ENCODE measurements at regions not wholly inside any gene's neighbourhood (a gene's known extent, or its start where the extent isn't known, plus 50 kb on each side); places are given as distances from the start of the nearest gene placed in this dataset.

GRCh38 chr10:63723320-63723719 lies 202.1 kb downstream of the REEP3 start:
- ATAC-seq (ENCODE audit: low read depth) (no peak), DNase-seq (no peak)
- Histone ChIP-seq H3K4me1 (ENCODE audit: control insufficient read depth in 2 of 2, insufficient read depth in 2 of 2, low read length in 2 of 2) (no peaks in the 10 kb centered on the region), H3K27me3 (replicated peaks in 1 of 4; ENCODE audit: control extremely low read depth in 1 of 4, control insufficient read depth in 3 of 4, insufficient read depth in 4 of 4, low read length in 3 of 4) (peaks cover 0 to 20% (median 8%) of the 10 kb centered on the region in 4 experiments), H3K9me3 (ENCODE audit: control extremely low read depth in 1 of 3, control insufficient read depth in 2 of 3, insufficient read depth in 1 of 3, low read length in 2 of 3) (no peaks in the 10 kb centered on the region), H3K4me3 (ENCODE audit: control extremely low read depth in 1 of 5, extremely low read depth in 1 of 5, insufficient read depth in 1 of 5, low read depth in 2 of 5, low read length in 4 of 5) (no peak overlapping the region), H4K20me1 (ENCODE audit: control insufficient read depth, insufficient read depth, low read length, poor library complexity, severe bottlenecking) (no peaks in the 10 kb centered on the region), H3K4me2 (replicated peaks; ENCODE audit: low read depth, low read length, poor library complexity, severe bottlenecking) (no peak overlapping the region), H3K9ac (ENCODE audit: low read length) (no peak overlapping the region), H3K27ac (ENCODE audit: low read length in 2 of 2) (no peak overlapping the region), H3K79me2 (ENCODE audit: control insufficient read depth, insufficient read depth, low read length) (no peaks in the 10 kb centered on the region), H2AFZ (ENCODE audit: insufficient read depth, low read depth, low read length, poor library complexity, severe bottlenecking) (no peak overlapping the region), H3K36me3 (replicated peaks in 1 of 2; ENCODE audit: control extremely low read depth in 1 of 2, control insufficient read depth in 1 of 2, extremely low read depth in 1 of 2, insufficient read depth in 2 of 2, low read length in 1 of 2) (no peaks in the 10 kb centered on the region)
- POLR2A ChIA-PET: no interaction called here
- peaks cover 40% of the 10 kb centered on the region for H3K27me3 Mint-ChIP-seq
- CTCF ChIA-PET: interaction anchor here (1.3 to 15.8 kb wide), 5 partner anchors 20 to 565 kb away, joined by 3 to 453 read pairs (median 8); no protein-coding TSS in a partner anchor
- no peaks in the 10 kb centered on the region for H3K9me3 Mint-ChIP-seq (ENCODE audit: insufficient read depth)
- no peak overlapping the region for H3K4me3 Mint-ChIP-seq
- intact Hi-C loops (cut with micrococcal nuclease): no loop called here
- no peak overlapping the region for H3K27ac Mint-ChIP-seq
- TF ChIP-seq EZH2 (IDR thresholded peaks at IDR 0.05; ENCODE audit: borderline replicate concordance, insufficient read depth, low read depth, low read length, poor library complexity, severe bottlenecking): no peak
- no peak for TF ChIP-seq CTCF (IDR thresholded peaks at IDR 0.05)
- WGBS (ENCODE audit: insufficient coverage): 80% methylated on average over 2 of the region's 4 CpGs
- peaks cover 2% of the 10 kb centered on the region for H3K4me1 Mint-ChIP-seq

GRCh38 chr10:63723741-63724140 lies 202.5 kb downstream of the REEP3 start:
- no peak overlapping the region for H3K4me3 Mint-ChIP-seq
- H3K9ac ChIP-seq (ENCODE audit: low read length): no peak overlapping the region
- H3K4me1 ChIP-seq (ENCODE audit: control insufficient read depth in 2 of 2, insufficient read depth in 2 of 2, low read length in 2 of 2): no peaks in the 10 kb centered on the region
- ATAC-seq (ENCODE audit: low read depth): no peak
- DNase-seq: no peak
- peaks cover 0 to 20% (median 8%) of the 10 kb centered on the region in 4 experiments for H3K27me3 ChIP-seq (replicated peaks in 1 of 4; ENCODE audit: control extremely low read depth in 1 of 4, control insufficient read depth in 3 of 4, insufficient read depth in 4 of 4, low read length in 3 of 4)
- no peak overlapping the region for H3K4me3 ChIP-seq (ENCODE audit: control extremely low read depth in 1 of 5, extremely low read depth in 1 of 5, insufficient read depth in 1 of 5, low read depth in 2 of 5, low read length in 4 of 5)
- ChIA-PET POLR2A (no interaction called here), CTCF (interaction anchor here (1.3 to 15.8 kb wide), 5 partner anchors 20 to 566 kb away, joined by 3 to 453 read pairs (median 8); no protein-coding TSS in a partner anchor)
- 93% methylated on average over 7 of the region's 7 CpGs for WGBS (ENCODE audit: insufficient coverage)
- H3K79me2 ChIP-seq (ENCODE audit: control insufficient read depth, insufficient read depth, low read length): no peaks in the 10 kb centered on the region
- H3K9me3 ChIP-seq (ENCODE audit: control extremely low read depth in 1 of 3, control insufficient read depth in 2 of 3, insufficient read depth in 1 of 3, low read length in 2 of 3): no peaks in the 10 kb centered on the region
- no peak overlapping the region for H3K27ac Mint-ChIP-seq
- H3K36me3 ChIP-seq (replicated peaks in 1 of 2; ENCODE audit: control extremely low read depth in 1 of 2, control insufficient read depth in 1 of 2, extremely low read depth in 1 of 2, insufficient read depth in 2 of 2, low read length in 1 of 2): no peaks in the 10 kb centered on the region
- no peaks in the 10 kb centered on the region for H4K20me1 ChIP-seq (ENCODE audit: control insufficient read depth, insufficient read depth, low read length, poor library complexity, severe bottlenecking)
- no peak for TF ChIP-seq CTCF (IDR thresholded peaks at IDR 0.05)
- H3K27me3 Mint-ChIP-seq: peaks cover 41% of the 10 kb centered on the region
- H3K27ac ChIP-seq (ENCODE audit: low read length in 2 of 2): no peak overlapping the region
- H3K4me2 ChIP-seq (replicated peaks; ENCODE audit: low read depth, low read length, poor library complexity, severe bottlenecking): no peak overlapping the region
- peaks cover 2% of the 10 kb centered on the region for H3K4me1 Mint-ChIP-seq
- no peak overlapping the region for H2AFZ ChIP-seq (ENCODE audit: insufficient read depth, low read depth, low read length, poor library complexity, severe bottlenecking)
- H3K9me3 Mint-ChIP-seq (ENCODE audit: insufficient read depth): no peaks in the 10 kb centered on the region
- intact Hi-C loops (cut with micrococcal nuclease): no loop called here

All from B cell (primary cell).